ENCODE measurements at regions not wholly inside any gene's neighbourhood (a gene's known extent, or its start where the extent isn't known, plus 50 kb on each side); places are given as distances from the start of the nearest gene placed in this dataset.
A peak's percentile ranks its signal among the peaks of the same experiment; 100 is the strongest.

GRCh38 chr12:127149226-127149964 lies 1117.6 kb upstream of the TMEM132C start:
- no peak overlapping the region for H3K27ac ChIP-seq (ENCODE audit: low read depth in 2 of 2, low read length in 2 of 2)
- no peaks in the 10 kb centered on the region for H3K27me3 ChIP-seq (ENCODE audit: control insufficient read depth, insufficient read depth, low read length)
- intact Hi-C loops (cut with DNase I): no loop called here
- no peak for TF ChIP-seq CTCF (IDR thresholded peaks at IDR 0.05; ENCODE audit: borderline replicate concordance, extremely low read depth, insufficient read depth)
- H3K9ac ChIP-seq (ENCODE audit: low read length in 3 of 3): no peak overlapping the region
- no peaks in the 10 kb centered on the region for H3K36me3 ChIP-seq (ENCODE audit: control insufficient read depth in 2 of 3, insufficient read depth in 3 of 3, low read length in 3 of 3)
- peaks cover 0 to 3% (median 0%) of the 10 kb centered on the region in 3 donors for H3K4me1 ChIP-seq (ENCODE audit: control insufficient read depth in 2 of 3, insufficient read depth in 2 of 3, low read depth in 1 of 3, low read length in 3 of 3)
- no peak overlapping the region for H3K4me3 ChIP-seq (ENCODE audit: low read length in 3 of 3)
- H3K9me3 ChIP-seq (ENCODE audit: control insufficient read depth in 2 of 3, insufficient read depth in 1 of 3, low read length in 3 of 3): no peaks in the 10 kb centered on the region
- no peak for DNase-seq
- no peak for FAIRE-seq

GRCh38 chr12:127150028-127150427 lies 1116.9 kb upstream of the TMEM132C start:
- intact Hi-C loops (cut with DNase I): no loop called here
- H3K9ac ChIP-seq (ENCODE audit: low read length in 3 of 3): no peak overlapping the region
- H3K27ac ChIP-seq (ENCODE audit: low read depth in 2 of 2, low read length in 2 of 2): no peak overlapping the region
- no peak for TF ChIP-seq CTCF (IDR thresholded peaks at IDR 0.05; ENCODE audit: borderline replicate concordance, extremely low read depth, insufficient read depth)
- no peaks in the 10 kb centered on the region for H3K9me3 ChIP-seq (ENCODE audit: control insufficient read depth in 2 of 3, insufficient read depth in 1 of 3, low read length in 3 of 3)
- no peak overlapping the region for H3K4me3 ChIP-seq (ENCODE audit: low read length in 3 of 3)
- H3K27me3 ChIP-seq (ENCODE audit: control insufficient read depth, insufficient read depth, low read length): no peaks in the 10 kb centered on the region
- DNase-seq (no peak), FAIRE-seq (no peak)
- H3K4me1 ChIP-seq (ENCODE audit: control insufficient read depth in 2 of 3, insufficient read depth in 2 of 3, low read depth in 1 of 3, low read length in 3 of 3): peaks cover 0 to 3% (median 0%) of the 10 kb centered on the region in 3 donors
- no peaks in the 10 kb centered on the region for H3K36me3 ChIP-seq (ENCODE audit: control insufficient read depth in 2 of 3, insufficient read depth in 3 of 3, low read length in 3 of 3)

DNA sequence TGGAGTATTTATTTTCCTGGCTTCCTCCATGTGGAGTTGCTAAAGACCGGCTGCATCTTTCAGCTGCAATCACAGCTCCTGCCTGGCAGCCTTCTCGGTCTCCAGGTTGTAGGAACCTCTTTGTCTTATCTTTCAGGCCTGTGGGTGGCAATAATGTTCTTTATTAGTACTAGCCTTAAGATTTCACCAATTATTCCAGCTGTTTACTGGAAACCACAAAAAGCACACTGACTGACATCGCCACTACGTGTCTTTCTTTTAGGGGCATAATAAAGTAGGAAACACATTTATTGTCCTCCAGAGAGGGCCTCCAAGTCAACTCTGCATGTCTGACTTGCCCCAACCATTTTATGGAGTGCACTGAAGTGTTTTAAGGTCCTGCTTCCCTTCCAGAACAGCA lies 1116.5 kb upstream of the TMEM132C start:
- H3K9me3 ChIP-seq (ENCODE audit: control insufficient read depth in 2 of 3, insufficient read depth in 1 of 3, low read length in 3 of 3): no peaks in the 10 kb centered on the region
- no peak for TF ChIP-seq CTCF (IDR thresholded peaks at IDR 0.05; ENCODE audit: borderline replicate concordance, extremely low read depth, insufficient read depth)
- intact Hi-C loops (cut with DNase I): no loop called here
- no peak overlapping the region for H3K27ac ChIP-seq (ENCODE audit: low read depth in 2 of 2, low read length in 2 of 2)
- DNase-seq (peak in 1 of 5 donors; percentile 11), FAIRE-seq (no peak)
- H3K27me3 ChIP-seq (ENCODE audit: control insufficient read depth, insufficient read depth, low read length): no peaks in the 10 kb centered on the region
- no peak overlapping the region for H3K9ac ChIP-seq (ENCODE audit: low read length in 3 of 3)
- H3K36me3 ChIP-seq (ENCODE audit: control insufficient read depth in 2 of 3, insufficient read depth in 3 of 3, low read length in 3 of 3): no peaks in the 10 kb centered on the region
- H3K4me3 ChIP-seq (ENCODE audit: low read length in 3 of 3): no peak overlapping the region
- H3K4me1 ChIP-seq (ENCODE audit: control insufficient read depth in 2 of 3, insufficient read depth in 2 of 3, low read depth in 1 of 3, low read length in 3 of 3): peaks cover 0 to 3% (median 0%) of the 10 kb centered on the region in 3 donors
